ENCODE measurements at regions not wholly inside any gene's neighbourhood (a gene's known extent, or its start where the extent isn't known, plus 50 kb on each side); places are given as distances from the start of the nearest gene placed in this dataset.

DNA sequence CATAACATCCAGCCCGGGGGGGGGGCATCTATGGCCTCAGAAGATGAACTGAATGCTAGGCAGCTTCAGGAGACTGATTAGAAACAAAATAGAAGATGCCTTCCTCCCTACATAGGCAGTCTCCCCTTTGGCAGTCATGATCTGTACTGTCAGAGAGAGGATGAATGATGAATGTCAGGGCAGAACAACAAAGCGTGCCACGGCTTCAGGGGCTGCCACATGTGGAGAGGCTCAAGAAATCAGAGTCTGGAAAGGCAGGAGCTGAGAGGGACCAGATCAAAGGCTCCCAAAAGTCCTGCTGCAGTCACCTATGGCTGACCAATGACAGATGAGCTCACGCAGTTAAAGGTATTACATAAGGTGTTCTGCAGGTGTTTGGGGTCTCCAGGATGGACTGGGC lies 180.4 kb downstream of the UACA start:
- TF ChIP-seq TAF1 (IDR thresholded peaks at IDR 0.05; ENCODE audit: low read depth) (no peak), TCF12 (IDR thresholded peaks at IDR 0.05; ENCODE audit: low read depth) (no peak)
- TF ChIP-seq, protein P1, sequence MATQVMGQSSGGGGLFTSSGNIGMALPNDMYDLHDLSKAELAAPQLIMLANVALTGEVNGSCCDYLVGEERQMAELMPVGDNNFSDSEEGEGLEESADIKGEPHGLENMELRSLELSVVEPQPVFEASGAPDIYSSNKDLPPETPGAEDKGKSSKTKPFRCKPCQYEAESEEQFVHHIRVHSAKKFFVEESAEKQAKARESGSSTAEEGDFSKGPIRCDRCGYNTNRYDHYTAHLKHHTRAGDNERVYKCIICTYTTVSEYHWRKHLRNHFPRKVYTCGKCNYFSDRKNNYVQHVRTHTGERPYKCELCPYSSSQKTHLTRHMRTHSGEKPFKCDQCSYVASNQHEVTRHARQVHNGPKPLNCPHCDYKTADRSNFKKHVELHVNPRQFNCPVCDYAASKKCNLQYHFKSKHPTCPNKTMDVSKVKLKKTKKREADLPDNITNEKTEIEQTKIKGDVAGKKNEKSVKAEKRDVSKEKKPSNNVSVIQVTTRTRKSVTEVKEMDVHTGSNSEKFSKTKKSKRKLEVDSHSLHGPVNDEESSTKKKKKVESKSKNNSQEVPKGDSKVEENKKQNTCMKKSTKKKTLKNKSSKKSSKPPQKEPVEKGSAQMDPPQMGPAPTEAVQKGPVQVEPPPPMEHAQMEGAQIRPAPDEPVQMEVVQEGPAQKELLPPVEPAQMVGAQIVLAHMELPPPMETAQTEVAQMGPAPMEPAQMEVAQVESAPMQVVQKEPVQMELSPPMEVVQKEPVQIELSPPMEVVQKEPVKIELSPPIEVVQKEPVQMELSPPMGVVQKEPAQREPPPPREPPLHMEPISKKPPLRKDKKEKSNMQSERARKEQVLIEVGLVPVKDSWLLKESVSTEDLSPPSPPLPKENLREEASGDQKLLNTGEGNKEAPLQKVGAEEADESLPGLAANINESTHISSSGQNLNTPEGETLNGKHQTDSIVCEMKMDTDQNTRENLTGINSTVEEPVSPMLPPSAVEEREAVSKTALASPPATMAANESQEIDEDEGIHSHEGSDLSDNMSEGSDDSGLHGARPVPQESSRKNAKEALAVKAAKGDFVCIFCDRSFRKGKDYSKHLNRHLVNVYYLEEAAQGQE (IDR thresholded peaks at IDR 0.05; ENCODE audit: low read depth) = no peak
- TF ChIP-seq, protein P2, sequence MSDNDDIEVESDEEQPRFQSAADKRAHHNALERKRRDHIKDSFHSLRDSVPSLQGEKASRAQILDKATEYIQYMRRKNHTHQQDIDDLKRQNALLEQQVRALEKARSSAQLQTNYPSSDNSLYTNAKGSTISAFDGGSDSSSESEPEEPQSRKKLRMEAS (IDR thresholded peaks at IDR 0.05) = no peak
- TF ChIP-seq, protein P3, sequence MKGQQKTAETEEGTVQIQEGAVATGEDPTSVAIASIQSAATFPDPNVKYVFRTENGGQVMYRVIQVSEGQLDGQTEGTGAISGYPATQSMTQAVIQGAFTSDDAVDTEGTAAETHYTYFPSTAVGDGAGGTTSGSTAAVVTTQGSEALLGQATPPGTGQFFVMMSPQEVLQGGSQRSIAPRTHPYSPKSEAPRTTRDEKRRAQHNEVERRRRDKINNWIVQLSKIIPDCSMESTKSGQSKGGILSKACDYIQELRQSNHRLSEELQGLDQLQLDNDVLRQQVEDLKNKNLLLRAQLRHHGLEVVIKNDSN (IDR thresholded peaks at IDR 0.05) = no peak

Measured in Ishikawa (cell line).